WI38 (cell line): ENCODE measurements at regions not wholly inside any gene's neighbourhood (a gene's known extent, or its start where the extent isn't known, plus 50 kb on each side); places are given as distances from the start of the nearest gene placed in this dataset.

Experiments used
- H3K4me3 ChIP-seq: 2 replicates; pipeline ENCODE4 v1.5.1; 2011; ENCODE audit warnings: low read depth, mild to moderate bottlenecking, control low read depth, low read length
- TF ChIP-seq, protein P1 (sequence below): IDR thresholded peaks from 2 replicates; pipeline ENCODE4 v1.5.1; 2012; ENCODE audit warnings: low read depth, mild to moderate bottlenecking, control low read depth, low read length

DNA sequence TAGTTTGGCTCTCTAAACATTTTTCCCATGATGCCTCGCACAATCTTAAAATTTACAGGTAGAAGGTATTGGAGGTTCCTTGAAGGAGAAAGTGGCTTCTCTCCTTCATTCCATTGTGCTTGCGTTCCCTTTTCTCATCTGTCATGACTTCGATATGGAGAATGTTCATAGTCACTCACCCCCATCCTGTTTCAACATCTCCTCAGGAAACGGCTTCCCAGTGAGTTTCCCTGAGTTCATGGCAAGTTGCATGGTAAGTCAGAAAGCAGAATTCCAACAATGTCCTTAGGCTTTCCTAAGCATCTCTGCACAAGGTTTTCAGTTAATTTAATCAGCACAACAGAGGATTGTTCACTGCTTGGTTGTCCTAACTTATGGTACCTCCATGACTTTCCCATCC is 581.8 kb upstream of the SLITRK5 start:
- no peak overlapping the region for H3K4me3 ChIP-seq
- TF ChIP-seq, protein P1, sequence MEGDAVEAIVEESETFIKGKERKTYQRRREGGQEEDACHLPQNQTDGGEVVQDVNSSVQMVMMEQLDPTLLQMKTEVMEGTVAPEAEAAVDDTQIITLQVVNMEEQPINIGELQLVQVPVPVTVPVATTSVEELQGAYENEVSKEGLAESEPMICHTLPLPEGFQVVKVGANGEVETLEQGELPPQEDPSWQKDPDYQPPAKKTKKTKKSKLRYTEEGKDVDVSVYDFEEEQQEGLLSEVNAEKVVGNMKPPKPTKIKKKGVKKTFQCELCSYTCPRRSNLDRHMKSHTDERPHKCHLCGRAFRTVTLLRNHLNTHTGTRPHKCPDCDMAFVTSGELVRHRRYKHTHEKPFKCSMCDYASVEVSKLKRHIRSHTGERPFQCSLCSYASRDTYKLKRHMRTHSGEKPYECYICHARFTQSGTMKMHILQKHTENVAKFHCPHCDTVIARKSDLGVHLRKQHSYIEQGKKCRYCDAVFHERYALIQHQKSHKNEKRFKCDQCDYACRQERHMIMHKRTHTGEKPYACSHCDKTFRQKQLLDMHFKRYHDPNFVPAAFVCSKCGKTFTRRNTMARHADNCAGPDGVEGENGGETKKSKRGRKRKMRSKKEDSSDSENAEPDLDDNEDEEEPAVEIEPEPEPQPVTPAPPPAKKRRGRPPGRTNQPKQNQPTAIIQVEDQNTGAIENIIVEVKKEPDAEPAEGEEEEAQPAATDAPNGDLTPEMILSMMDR, result no peak

DNA sequence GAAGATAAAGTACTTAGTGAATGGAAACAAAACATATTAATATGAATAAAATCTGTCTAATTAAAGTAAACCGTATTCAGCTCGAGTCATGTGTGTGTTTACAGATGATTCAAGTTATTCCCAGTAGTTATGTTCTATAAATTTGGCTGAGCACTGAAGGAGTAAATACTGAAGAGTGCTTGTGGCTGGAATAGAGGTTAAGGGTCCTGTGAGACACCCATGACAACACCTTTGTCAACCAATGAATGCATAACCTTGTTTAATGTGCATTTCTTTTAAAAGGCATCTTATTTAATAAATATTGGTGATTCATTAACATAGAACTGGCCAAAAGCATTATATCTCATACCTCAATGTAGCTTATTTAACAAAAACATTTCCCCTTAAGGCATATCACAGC is 577.8 kb upstream of the SLITRK5 start:
- TF ChIP-seq, protein P1, result no peak
- H3K4me3 ChIP-seq, result no peak overlapping the region

DNA sequence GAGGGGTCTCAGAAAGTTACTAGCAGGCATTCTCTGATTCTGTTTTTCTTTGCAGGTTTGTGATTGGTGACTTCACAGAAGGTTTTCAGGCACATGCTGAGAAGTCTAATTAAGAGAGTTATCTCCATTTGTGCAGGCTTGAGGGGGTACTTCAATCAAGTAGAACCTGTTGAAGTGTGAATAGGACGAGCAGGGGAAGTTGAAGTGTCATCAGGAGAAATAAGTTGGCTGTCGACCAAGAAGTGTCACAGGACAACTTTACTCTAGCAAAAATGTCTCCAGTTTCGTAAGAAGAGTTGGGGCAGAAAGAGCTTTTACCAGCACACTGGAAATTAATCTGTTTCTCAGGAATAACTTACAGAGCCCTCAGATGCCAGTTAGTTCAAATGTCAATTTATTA is 576.5 kb upstream of the SLITRK5 start:
- TF ChIP-seq, protein P1, result no peak
- H3K4me3 ChIP-seq, result no peak overlapping the region

DNA sequence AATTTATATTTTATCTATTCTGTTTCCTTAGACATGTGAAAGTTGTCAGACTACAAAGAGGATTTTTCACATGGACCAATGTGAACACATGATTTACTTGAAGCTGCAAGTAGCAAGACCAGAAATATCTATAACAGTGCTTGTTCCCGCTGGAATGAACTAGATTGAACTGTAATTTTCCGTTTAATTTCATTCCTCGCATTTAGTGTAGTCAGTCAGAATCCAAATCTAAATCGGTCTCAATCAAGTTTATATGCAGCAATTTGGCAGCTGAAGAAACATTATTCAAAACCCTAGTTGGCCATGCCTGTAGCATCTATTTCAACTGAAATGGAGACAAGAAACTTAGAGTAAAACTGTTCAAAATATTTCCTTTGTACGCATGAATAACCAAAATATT is 570.7 kb upstream of the SLITRK5 start:
- no peak overlapping the region for H3K4me3 ChIP-seq
- TF ChIP-seq, protein P1, result no peak

DNA sequence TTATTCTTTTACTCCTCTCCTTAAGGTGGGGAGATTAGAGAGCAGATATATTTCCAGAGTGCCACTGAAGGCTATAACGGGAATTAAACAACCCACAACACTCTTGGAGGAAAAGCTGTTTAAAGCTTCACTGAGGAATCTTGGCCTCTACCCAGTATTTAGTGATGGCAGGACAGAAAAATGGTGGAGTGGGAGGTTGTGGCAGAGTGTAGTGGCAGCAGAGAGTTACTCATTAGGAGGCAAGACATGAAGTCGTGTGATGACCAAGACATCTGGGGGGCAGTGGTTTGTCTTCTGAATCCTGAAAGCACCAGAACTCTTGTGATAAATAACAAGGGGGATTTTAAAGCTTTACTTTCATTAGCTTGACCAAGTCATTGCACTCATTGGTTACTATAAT is 563.5 kb upstream of the SLITRK5 start:
- TF ChIP-seq, protein P1, result no peak
- no peak overlapping the region for H3K4me3 ChIP-seq

DNA sequence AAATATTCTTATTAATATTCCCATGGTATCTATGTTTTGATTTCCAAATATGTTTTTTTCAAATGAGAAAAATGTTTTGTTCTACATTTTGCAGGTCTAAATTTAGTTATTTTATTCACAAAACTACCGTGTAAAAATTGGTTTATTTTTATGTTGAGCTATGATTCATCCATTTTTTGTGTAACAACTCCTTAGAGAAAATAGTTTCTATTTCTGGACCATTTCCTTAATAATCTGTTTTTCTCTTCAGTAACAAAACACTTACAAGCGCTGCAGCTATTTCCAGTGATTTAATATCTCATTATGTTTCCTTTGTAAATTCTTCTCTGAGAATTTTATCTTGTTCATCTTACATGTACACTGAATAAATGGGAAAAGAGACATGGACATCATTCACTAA is 550.7 kb upstream of the SLITRK5 start:
- TF ChIP-seq, protein P1, result no peak
- no peak overlapping the region for H3K4me3 ChIP-seq

DNA sequence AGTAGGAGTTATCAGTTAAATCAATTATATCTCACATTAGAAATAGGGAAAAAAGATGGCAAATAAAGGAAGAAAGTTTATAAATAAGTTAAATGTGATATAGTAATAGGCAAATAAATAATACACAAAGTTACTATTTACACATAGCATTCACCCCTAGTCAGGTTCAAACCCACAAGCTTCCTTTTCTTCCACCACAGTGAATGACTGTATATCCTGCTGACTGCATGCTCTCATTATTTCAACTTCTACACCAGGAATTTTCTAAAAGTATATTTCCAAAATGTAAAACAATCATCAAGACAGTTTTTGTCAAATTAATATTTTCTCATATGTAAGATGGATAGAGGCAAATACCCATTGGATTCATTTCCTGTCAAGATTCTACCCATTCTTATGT is 548.6 kb upstream of the SLITRK5 start:
- no peak overlapping the region for H3K4me3 ChIP-seq
- TF ChIP-seq, protein P1, result no peak
